Vagina (tissue), 2 donors: ENCODE measurements at regions not wholly inside any gene's neighbourhood (a gene's known extent, or its start where the extent isn't known, plus 50 kb on each side); places are given as distances from the start of the nearest gene placed in this dataset.
A peak's percentile ranks its signal among the peaks of the same experiment; 100 is the strongest.

ENCODE experiments used
- DNase-seq, 2 donors: peaks; one replicate each; pipeline ENCODE4 v3.0.0-alpha.2; 2017; ENCODE audit errors: extremely low spot score in 2 of 2
- H3K27ac ChIP-seq: fragments of 200-600 bp; sonication (generic); one replicate; pipeline ENCODE4 v1.5.1; 2019
- H3K27me3 ChIP-seq: fragments of 200-600 bp; sonication (generic); one replicate; pipeline ENCODE4 v1.5.1; 2019
- H3K36me3 ChIP-seq, 2 donors: fragments of 200-600 bp; sonication (generic); one replicate each; pipeline ENCODE4 v1.5.1; 2017 to 2019
- H3K4me1 ChIP-seq: fragments of 200-600 bp; sonication (generic); one replicate; pipeline ENCODE4 v1.5.1; 2019
- H3K4me3 ChIP-seq, 2 donors: fragments of 200-600 bp; sonication (generic); 1 replicate in 1 of 2; 2 replicates in 1 of 2; pipeline ENCODE4 v1.5.1; 2016 to 2019
- H3K9me3 ChIP-seq: fragments of 200-600 bp; sonication (generic); one replicate; pipeline ENCODE4 v1.5.1; 2019
- CTCF ChIP-seq, 3 experiments: fragments of 450-650 bp in 2 of 3; fragments of 200-600 bp in 1 of 3; sonication (generic) in 1 of 3; IDR thresholded peaks; one replicate each; pipeline ENCODE4 v1.5.1; 2017 to 2019; ENCODE audit warnings: antibody characterized with exemption in 3 of 3, mild to moderate bottlenecking in 2 of 3, moderate library complexity in 2 of 3
- POLR2A ChIP-seq, 2 donors: fragments of 450-650 bp; IDR thresholded peaks; one replicate each; pipeline ENCODE4 v1.6.1; 2017; ENCODE audit warnings: antibody characterized with exemption in 2 of 2, mild to moderate bottlenecking in 2 of 2, moderate library complexity in 2 of 2
- POLR2AphosphoS5 ChIP-seq, 2 donors: sonication (generic); formaldehyde crosslinking; IDR thresholded peaks; one replicate each; pipeline ENCODE4 v1.9.0; 2017; ENCODE audit warnings: antibody characterized with exemption in 2 of 2, mild to moderate bottlenecking in 2 of 2, low read depth in 1 of 2; ENCODE audit not compliant: insufficient read depth in 1 of 2
- intact Hi-C: fragments of 100-400 bp; cut with DNase I; formaldehyde crosslinking; loops from one replicate; pipeline ENCODE4 v1.15.1; 2023

- Histone ChIP-seq H3K27me3 (no peaks in the 10 kb centered on the region), H3K4me1 (peaks cover 5% of the 10 kb centered on the region), H3K9me3 (no peaks in the 10 kb centered on the region), H3K4me3 (no peak overlapping the region), H3K36me3 (no peaks in the 10 kb centered on the region), H3K27ac (no peak overlapping the region)
- TF ChIP-seq POLR2AphosphoS5 (IDR thresholded peaks at IDR 0.05; ENCODE audit: insufficient read depth in 1 of 2, low read depth in 1 of 2): no peak
- no peak for TF ChIP-seq CTCF (IDR thresholded peaks at IDR 0.05)
- no peak for TF ChIP-seq POLR2A (IDR thresholded peaks at IDR 0.05)
- DNase-seq: peak in 1 of 2 donors; percentile 72
- intact Hi-C loops: no loop called here
Measured at GRCh38 chr11:129590030-129590752, 214.5 kb downstream of the BARX2 start.

- TF ChIP-seq CTCF (IDR thresholded peaks at IDR 0.05) (no peak), POLR2AphosphoS5 (IDR thresholded peaks at IDR 0.05; ENCODE audit: insufficient read depth in 1 of 2, low read depth in 1 of 2) (no peak), POLR2A (IDR thresholded peaks at IDR 0.05) (no peak)
- Histone ChIP-seq H3K4me3 (no peak overlapping the region), H3K27me3 (no peaks in the 10 kb centered on the region), H3K27ac (no peak overlapping the region), H3K9me3 (no peaks in the 10 kb centered on the region), H3K4me1 (peaks cover 5% of the 10 kb centered on the region), H3K36me3 (no peaks in the 10 kb centered on the region)
- intact Hi-C loops: no loop called here
- peak; percentile 83 to 88 for DNase-seq
Measured at GRCh38 chr11:129590753-129591475, 215.3 kb downstream of the BARX2 start.

- Histone ChIP-seq H3K9me3 (no peaks in the 10 kb centered on the region), H3K4me3 (no peak overlapping the region), H3K27ac (no peak overlapping the region), H3K4me1 (peaks cover 5% of the 10 kb centered on the region), H3K27me3 (no peaks in the 10 kb centered on the region), H3K36me3 (no peaks in the 10 kb centered on the region)
- DNase-seq: peak; percentile 58 to 77
- no peak for TF ChIP-seq CTCF (IDR thresholded peaks at IDR 0.05)
- no peak for TF ChIP-seq POLR2AphosphoS5 (IDR thresholded peaks at IDR 0.05; ENCODE audit: insufficient read depth in 1 of 2, low read depth in 1 of 2)
- TF ChIP-seq POLR2A (IDR thresholded peaks at IDR 0.05): no peak
- intact Hi-C loops: no loop called here
Measured at GRCh38 chr11:129591527-129591926, 215.9 kb downstream of the BARX2 start.

- Histone ChIP-seq H3K27ac (no peak overlapping the region), H3K4me1 (peaks cover 5% of the 10 kb centered on the region), H3K9me3 (no peaks in the 10 kb centered on the region), H3K36me3 (no peaks in the 10 kb centered on the region), H3K27me3 (no peaks in the 10 kb centered on the region), H3K4me3 (no peak overlapping the region)
- intact Hi-C loops: no loop called here
- no peak for TF ChIP-seq CTCF (IDR thresholded peaks at IDR 0.05)
- no peak for TF ChIP-seq POLR2AphosphoS5 (IDR thresholded peaks at IDR 0.05; ENCODE audit: insufficient read depth in 1 of 2, low read depth in 1 of 2)
- no peak for TF ChIP-seq POLR2A (IDR thresholded peaks at IDR 0.05)
- DNase-seq: peak; percentile 60 to 61
Measured at GRCh38 chr11:129592191-129592590, 216.5 kb downstream of the BARX2 start.

- H3K27ac ChIP-seq: no peak overlapping the region
- peaks cover 5% of the 10 kb centered on the region for H3K4me1 ChIP-seq
- no peaks in the 10 kb centered on the region for H3K9me3 ChIP-seq
- H3K27me3 ChIP-seq: no peaks in the 10 kb centered on the region
- no peak overlapping the region for H3K4me3 ChIP-seq
- no peak for DNase-seq
- no peak for TF ChIP-seq POLR2A (IDR thresholded peaks at IDR 0.05)
- no peak for TF ChIP-seq POLR2AphosphoS5 (IDR thresholded peaks at IDR 0.05; ENCODE audit: insufficient read depth in 1 of 2, low read depth in 1 of 2)
- no peak for TF ChIP-seq CTCF (IDR thresholded peaks at IDR 0.05)
- intact Hi-C loops: no loop called here
- no peaks in the 10 kb centered on the region for H3K36me3 ChIP-seq
Measured at GRCh38 chr11:129593098-129593497, 217.4 kb downstream of the BARX2 start.
